Right renal pelvis (tissue), 4 donors: ENCODE measurements at regions not wholly inside any gene's neighbourhood (a gene's known extent, or its start where the extent isn't known, plus 50 kb on each side); places are given as distances from the start of the nearest gene placed in this dataset.
"Not testable (repeated sequence)": the region's sequence is repeated elsewhere in the genome, so short reads cannot be mapped to it uniquely, and the experiment has no call there.

ENCODE experiments used
- DNase-seq, 4 donors: peaks; one replicate each; pipeline ENCODE4 v3.0.0-alpha.2; 2013; ENCODE audit warnings: low read depth in 4 of 4, low spot score in 3 of 4, missing footprints in 1 of 4

DNA sequence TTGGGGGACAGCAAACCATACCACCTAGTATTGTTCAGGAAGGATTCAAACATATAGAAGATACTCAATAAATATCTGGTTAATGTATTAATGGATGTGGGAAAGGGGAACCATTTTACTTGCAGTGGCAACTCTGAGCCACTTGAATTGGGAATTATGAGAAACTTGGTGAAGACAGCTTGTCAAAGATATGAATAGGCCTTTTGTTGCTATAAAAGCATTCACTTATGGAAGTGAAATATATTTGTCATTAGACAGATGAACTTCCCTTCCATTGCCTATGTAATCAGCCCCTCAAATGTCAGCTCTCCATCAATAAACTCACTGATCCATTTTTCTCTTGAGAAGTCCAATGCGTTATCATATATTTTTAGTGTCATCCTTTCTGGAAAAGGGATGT is 56.1 kb downstream of the GPR85 start:
- no peak for DNase-seq

DNA sequence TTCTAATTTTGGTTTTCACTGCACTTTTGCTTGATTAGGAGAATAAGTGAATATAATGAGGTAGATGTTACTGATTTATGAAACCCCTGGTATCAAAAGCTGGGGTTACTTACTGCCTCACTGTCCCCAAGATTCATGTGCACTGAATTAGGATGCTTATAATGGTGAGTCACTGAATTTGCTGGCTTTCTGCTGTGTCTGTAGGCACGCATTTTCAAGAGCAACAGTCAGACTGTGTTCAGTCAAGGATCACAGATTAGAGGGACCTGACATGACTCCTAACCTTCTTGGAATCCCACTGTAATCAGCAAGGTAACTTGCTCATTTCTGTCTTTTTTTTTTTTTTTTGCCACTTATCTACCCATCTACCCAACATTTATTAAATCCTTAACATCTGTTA is 59.7 kb downstream of the GPR85 start:
- no peak for DNase-seq

DNA sequence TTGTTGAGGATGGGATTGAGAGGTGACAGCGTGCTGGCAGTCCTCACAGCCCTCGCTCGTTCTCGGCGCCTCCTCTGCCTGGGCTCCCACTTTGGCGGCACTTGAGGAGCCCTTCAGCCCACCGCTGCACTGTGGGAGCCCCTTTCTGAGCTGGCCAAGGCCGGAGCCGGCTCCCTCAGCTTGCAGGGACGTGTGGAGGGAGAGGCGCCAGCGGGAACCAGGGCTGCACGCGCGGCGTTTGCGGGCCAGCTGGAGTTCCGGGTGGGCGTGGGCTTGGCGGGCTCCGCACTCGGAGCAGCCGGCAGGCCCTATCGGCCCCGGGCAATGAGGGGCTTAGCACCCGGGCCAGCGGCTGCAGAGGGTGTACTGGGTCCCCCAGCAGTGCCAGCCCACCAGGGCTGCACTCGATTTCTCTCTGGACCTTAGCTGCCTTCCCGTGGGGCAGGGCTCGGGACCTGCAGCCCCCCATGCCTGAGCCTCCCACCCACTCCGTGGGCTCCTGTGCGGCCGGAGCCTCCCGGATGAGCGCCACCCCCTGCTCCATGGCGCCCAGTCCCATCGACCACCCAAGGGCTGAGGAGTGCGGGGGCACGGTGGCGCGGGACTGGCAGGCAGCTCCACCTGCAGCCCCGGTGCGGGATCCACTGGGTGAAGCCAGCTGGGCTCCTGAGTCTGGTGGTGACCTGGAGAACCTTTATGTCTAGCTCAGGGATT is 69.3 kb downstream of the GPR85 start:
- not testable (repeated sequence) for DNase-seq

DNA sequence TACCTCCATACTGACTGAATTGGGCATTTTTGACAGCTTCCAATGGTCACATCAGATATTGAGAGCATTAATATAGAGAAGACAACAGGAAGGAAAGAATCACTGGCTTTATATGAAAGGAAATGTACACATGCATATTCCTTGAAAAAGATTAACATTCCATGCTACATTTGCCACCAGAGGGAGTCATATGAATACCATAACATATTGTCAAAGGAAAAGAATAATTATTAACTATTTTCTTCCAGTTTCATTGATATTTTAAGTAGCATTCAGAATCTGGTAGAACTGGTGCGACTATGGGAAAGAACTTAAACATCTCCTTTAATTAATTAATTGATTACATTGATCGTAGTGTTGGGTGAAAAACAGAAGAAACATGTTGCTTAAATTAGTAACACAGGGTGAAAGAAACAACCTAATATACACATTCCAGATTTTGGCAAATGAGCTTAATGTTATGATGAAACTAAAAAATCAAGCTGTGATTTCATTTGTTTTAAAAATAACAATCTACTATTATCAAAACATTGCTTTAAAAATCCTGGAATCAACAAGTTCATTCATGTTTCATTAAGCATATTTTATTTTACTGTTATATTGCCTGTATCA is 71.5 kb downstream of the GPR85 start:
- peak; percentile 3 to 8 (median 5) for DNase-seq

DNA sequence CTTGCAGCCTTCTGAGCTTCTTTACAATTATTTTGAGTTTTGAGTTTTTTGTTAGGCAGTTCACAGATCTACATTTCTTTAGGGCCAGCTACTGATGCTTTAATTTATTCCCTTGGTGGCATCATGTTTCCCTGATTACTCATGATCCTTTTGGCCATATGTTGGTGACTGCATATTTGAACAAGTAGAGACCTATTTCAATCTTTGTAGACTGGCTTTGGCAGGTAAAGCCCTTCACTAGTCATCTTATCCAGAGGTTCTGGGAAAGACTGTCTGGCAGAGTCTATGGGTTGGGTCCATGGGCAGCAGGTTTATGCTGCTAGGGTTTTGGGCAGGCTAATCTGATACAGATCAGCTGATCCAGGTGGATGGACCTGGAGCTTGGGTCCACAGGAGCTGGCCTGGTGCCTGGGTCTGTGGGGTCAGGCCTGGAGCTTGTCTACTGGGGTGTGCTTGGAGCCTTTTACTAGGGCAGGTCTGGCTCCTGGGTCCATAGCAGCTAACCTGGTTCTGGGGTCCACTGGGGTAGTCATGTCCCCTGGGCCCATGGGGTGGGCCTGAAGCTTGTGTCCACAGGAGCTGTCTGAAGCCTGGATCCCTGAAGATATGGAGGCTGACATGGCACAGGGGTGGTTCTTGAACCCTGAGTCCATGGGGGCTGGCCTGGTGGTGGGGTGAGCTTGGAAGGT is 72.7 kb downstream of the GPR85 start:
- DNase-seq: no peak

DNA sequence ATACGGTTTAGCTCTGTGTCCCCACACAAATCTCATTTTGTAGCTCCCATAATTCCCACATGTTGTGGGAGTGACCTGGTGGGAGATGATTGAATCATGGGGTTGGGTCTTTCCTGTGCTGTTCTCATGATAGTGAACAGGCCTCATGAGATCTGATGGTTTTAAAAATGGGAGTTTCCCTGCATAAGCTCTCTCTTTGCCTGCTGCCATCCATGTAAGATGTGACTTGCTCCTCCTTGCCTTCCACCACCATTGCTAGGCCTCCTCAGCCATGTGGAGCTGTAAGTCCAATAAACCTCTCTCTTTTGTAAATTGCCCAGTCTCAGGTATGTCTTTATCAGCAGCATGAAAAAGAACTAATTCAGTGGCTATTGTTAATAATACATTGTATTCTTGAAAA is 73.8 kb downstream of the GPR85 start:
- DNase-seq: not testable (repeated sequence)

DNA sequence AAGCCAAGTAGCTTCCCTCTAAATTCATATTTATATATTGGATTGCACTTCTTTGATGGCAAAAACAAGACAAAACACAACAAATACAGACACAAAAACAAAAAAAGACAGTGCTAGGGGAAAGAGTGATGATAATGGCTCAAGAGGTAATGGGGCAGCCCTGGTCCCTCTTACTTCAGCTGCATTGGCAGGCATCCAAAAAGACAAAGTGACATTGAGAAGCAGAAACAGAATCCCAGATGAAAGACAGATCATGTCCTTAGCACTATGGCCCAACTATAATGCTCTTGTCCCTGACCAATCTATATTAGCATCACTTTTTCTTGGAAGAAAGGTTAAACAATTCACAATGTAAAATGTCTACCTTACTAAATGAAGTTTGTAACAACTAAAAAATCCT is 76.2 kb downstream of the GPR85 start:
- no peak for DNase-seq

DNA sequence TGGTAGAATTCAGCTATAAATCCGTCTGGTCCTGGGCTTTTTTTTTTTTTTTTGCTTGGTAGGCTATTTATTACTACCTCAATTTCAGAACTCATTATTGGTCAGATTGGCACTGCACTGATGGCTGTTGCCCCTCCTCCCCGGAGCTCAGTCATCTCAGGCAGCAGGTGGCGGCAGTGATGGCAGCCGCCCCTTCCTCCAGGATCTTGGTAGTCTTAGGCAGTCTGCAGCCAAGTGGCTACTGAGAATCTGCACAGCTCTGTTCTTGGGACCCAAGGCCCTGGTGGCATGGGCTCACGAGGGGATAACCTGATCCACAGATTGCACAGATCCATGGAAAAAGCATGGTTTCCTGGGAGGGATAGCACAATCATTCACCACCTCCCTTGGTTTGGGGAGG is 77.9 kb downstream of the GPR85 start:
- no peak for DNase-seq

DNA sequence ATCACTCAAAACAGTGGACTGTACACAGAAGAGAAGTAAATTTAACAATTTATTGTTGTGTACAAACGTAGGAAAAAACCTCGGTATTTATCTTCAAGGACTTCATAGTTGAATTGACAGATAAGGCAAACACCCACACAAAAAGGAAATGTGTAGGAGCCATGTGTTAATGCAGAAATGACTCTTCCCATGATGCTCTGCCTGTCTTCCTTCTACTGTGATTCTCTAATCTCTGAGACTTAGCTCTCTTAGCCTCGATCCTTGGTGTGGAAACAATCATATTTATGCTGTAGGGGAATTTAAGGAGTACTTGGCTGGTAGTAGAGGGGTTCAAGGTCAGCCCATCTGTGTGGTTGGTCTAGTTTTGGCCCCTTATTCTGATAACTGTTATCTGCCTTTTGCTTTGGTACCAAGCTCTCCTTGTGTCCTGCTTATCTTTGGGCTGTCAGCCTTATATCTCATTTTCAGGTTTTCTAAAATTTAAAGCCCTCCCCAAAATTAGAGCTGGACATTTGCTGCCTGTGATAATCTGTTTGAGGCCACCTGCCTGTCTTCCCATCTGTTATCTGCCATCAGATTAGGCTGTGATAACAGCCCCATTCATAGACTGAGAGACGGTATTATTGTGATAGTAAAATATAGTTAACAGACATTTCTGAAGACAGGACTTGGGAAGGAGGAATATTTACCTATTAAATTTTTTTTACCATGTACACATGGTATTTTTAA is 81.7 kb downstream of the GPR85 start:
- DNase-seq: no peak

DNA sequence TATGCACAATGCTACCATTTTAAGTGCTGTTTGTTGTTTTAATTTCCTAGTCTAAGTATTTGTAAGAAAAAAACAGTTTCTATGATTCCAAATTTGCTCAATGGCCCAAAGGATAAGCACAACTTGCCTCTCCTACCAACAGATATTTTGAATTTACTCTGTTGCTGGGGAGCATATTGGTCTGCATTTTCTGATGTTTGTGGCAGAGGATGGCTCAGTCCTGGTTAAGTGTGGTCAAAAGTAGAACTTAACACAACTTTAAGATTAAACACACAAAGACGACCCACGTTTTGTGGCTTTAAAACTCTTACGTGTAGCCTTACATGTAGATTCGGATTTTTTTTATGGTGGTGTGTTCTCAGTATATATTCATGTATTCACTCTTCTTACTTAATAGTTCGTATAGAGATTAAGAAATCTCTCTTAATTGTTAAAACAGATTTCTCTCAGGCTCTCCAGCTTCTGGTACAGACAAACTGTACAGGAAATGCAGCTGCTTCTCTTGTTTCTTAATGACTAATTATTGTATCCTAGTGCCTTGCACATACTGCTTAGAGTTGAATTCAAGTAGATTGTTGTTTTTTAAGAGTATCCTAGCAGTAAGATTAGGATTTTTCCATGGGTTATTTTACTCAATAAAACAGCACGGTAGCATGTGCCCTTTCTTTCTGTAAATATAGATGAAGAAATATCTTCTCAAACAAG is 86.2 kb downstream of the GPR85 start:
- DNase-seq: no peak

DNA sequence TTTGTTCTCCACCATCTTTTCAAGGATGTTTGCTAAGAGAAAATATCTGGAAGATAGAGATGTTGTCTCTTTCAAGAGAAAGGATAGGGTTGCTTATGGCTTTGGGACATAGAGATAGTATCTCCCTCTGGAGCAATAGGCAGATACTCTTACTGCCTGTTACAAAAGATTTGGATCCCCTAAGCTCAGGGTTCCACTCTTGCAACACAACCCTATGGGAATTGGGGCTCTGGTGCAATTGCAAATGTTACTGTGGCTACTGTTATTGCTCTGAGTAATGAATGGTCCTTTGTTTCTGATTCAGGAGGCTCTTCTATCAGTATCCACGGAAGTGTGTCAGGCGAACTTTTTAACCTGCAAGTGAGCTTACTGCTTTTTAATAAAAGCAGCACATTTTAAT is 88.8 kb downstream of the GPR85 start:
- no peak for DNase-seq

DNA sequence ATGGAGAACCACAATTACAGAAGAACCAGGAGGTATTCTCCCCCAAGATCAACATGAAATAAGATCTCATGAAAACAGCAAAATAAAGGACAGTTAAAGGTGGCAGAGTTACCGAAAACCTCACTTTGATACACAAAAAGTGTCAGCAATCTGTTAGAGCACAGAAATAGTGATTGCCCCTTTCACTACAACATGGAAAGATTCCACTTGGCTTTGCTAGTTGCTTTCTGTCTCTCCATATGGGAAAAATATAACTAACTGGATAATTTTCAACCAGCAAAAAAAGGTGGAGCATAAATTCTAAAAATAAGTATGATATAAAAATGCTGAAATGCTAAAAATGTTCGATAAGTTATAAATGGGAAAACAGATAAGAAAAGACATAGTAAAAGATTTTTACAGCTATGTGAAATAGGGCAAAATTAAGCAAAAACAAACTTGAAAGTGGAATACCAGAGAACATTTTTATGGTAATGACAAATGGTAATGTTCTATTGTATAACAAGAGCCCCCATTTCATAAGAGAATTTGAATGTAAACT is 90.2 kb downstream of the GPR85 start:
- DNase-seq: no peak

DNA sequence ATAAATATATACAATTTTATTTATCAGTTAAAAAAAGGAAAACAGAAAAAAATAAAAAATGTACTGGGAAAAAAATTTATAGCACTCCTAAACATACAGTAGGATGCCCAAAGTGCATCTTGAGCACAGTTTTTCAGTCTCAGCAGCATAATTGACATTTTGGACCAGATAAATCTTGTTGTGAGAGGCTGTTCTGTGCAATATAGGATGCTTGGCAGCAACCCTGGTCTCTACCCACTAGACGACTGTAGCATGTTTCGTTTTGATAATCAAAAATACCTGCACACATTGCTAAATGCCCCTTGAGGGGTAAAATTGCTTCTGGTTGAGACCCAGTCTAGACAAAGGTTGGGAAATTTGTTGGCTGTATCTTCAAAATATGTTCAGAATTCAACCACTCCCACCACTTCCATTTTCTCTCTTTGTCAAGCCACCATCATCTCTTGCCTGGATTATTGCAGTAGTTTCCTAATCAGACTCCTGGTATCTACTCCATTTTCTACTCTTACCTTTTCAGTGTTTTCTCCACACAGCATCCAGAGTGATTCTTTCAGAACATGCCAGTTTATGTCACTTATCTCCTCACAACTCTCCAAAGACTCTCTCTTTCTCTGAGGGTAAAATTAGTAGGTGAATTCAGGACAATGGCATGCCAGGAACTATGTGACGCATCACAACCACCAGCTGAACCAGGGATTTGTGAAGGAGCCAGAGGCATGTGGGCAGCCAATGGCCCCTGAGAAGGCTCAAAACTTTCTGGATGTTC is 91.4 kb downstream of the GPR85 start:
- no peak for DNase-seq

DNA sequence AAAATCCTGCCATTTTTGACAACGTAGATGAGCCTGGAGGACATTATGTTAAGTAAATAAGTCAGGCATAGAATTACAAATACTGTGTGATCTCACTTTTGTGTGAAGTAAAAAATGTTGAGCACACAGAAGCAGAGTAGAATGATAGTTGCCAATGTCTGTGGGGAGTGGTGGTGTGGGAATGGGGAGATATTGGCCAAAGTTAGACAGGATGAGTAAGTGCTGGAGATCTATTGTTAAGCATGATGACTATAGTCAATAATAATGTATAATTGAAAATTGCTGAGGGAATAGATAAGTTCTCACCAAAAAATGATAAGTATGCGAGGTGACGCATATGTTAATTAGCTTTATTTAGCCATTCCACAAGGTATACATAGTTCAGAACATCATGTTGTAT is 92.0 kb downstream of the GPR85 start:
- DNase-seq: no peak

DNA sequence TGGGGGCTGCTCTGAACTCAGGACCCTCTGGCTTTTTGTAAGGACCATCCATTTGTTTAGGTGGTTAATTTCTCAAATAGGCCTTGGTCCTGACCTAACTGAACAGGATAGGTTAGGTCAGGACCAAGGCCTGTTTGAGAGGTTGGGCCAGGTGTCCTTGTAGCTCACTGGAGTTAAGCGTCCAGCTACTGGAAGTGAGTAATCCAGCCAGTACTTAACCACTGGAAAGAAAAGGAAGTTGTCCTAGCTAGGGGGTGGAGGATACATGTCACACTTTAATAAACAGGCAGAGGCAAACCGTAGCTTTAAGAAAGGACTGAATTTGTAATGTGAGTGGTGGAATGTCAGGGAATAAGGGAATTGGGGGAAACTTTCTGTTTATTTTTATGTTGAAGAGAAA is 96.0 kb downstream of the GPR85 start:
- no peak for DNase-seq

DNA sequence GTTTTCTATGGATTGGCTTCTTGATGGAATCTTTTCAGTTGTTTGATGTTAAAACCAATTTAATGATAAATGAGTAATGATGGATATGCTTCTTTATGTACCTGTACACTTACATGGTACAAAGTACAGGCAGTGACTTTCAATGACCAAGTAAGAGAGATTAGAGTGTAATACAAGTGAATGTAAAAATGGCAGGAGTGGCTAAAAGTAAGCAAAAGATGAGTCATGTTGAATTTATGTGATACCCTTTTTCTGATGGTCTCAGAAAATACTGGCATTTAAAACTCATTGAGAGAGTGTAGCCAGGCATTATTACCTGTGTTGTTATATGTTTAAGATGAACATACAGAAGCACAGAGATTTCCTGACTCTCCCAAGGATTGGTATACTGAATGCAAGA is 97.1 kb downstream of the GPR85 start:
- no peak for DNase-seq

DNA sequence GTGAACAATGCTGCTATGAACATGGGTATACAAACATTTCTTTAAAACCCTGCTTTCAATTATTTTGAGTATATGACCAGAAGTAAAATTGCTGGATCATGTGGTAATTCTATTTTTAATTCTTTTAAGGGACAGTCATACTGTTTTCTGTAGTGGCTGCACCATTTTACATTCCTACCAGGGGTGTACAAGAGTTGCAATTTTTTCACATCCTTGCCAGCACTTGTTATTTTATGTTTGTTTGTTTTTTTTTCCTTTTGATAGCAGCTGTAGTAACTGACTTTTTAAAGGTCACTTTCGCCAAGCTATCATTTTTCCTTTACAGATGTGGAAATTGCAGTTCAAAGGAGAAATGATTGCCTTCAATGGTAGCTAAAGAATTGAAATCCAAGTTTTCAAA is 99.5 kb downstream of the GPR85 start:
- DNase-seq: no peak

DNA sequence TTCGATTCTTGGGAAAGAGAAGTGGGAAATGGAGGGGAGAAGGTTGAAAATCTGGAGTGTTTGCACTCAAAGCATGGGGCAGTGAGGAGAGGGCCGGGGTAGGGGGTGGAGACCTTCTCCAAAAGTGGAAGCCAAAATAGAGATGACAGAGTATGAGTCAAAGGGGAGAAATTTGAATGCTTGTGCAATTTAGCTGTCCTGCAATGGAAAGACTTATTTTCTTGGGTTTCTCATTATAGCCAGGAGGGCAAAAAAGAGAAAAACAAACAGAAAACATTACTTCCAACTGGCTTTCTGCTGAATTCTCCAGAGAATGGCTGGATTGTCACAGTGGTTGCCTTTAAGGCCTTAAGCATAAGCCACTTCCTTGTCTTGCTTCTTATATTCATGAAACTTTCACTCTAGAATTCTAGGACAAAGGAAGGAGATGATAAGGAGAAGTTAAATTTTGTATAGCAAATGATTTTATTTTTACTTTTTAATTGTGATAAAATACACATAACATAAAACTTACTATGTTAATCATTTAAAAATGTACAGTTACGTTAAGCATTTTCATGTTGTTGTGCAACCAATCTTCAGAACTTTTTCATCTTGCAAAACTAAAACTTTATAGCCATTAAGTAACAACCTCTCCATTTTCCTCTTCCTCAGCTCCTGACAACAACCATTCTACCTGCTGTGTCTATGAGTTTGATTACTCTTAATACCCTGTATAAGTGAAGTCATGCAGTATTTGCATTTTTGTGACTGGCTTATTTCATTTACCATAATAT is 100.2 kb downstream of the GPR85 start:
- no peak for DNase-seq

DNA sequence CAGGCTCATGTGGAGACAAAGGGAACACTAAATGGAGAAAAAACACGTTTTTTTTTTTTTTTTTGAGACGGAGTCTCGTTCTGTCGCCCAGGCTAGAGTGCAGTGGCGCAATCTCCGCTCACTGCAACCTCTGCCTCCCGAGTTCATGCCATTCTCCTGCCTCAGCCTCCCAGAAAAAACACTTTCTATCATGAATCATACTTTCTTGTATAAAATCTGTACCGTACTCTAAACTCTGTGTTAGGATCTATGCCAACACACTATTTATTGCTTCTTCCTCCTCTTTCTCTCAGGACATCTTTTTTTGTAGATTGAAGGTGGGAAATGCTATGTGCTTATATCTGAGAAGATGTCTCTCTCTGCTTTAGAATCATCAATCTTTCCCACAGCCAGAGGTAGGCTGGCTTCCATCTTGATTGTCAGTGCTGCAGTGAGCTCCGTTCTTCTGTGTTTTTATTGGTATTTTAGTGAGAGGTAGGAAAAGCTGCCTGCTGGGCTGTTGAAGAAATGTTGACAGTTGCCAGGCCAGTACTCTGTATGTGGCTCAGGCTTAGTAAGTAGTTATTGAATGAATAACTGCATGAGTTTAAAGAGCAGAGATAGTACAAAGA is 101.1 kb downstream of the GPR85 start:
- DNase-seq: no peak
